ENCODE measurements at regions not wholly inside any gene's neighbourhood (a gene's known extent, or its start where the extent isn't known, plus 50 kb on each side); places are given as distances from the start of the nearest gene placed in this dataset.

GRCh38 chr4:176500894-176501293 lies 181.1 kb downstream of the SPCS3 start:
- intact Hi-C loops (cut with micrococcal nuclease; ENCODE audit: unreplicated experiment) (no loop called here), in situ Hi-C loops (cut with HindIII; ENCODE audit: low pct_unique_long_range_greater_than_20kb, low sequenced_read_pairs) (no loop called here)
- no peak for ATAC-seq
- no peak overlapping the region for H3K4me3 ChIP-seq (ENCODE audit: low read depth in 2 of 2, low read length in 2 of 2)
- no peak overlapping the region for H3K27ac ChIP-seq (ENCODE audit: low read length)
- BruUV-seq (replicated peaks), result no TSS peak
- DNase-seq (ENCODE audit: low read depth, low spot score), result no peak
- TF ChIP-seq TCF7L2 (IDR thresholded peaks at IDR 0.05; ENCODE audit: low read depth, low read length) (no peak), CTCF (IDR thresholded peaks at IDR 0.05) (no peak), POLR2AphosphoS5 (IDR thresholded peaks at IDR 0.05; ENCODE audit: low read depth, low read length) (no peak), SIN3A (IDR thresholded peaks at IDR 0.05; ENCODE audit: borderline replicate concordance, insufficient read depth, low read depth, low read length) (no peak)
- TF ChIP-seq, protein P1, sequence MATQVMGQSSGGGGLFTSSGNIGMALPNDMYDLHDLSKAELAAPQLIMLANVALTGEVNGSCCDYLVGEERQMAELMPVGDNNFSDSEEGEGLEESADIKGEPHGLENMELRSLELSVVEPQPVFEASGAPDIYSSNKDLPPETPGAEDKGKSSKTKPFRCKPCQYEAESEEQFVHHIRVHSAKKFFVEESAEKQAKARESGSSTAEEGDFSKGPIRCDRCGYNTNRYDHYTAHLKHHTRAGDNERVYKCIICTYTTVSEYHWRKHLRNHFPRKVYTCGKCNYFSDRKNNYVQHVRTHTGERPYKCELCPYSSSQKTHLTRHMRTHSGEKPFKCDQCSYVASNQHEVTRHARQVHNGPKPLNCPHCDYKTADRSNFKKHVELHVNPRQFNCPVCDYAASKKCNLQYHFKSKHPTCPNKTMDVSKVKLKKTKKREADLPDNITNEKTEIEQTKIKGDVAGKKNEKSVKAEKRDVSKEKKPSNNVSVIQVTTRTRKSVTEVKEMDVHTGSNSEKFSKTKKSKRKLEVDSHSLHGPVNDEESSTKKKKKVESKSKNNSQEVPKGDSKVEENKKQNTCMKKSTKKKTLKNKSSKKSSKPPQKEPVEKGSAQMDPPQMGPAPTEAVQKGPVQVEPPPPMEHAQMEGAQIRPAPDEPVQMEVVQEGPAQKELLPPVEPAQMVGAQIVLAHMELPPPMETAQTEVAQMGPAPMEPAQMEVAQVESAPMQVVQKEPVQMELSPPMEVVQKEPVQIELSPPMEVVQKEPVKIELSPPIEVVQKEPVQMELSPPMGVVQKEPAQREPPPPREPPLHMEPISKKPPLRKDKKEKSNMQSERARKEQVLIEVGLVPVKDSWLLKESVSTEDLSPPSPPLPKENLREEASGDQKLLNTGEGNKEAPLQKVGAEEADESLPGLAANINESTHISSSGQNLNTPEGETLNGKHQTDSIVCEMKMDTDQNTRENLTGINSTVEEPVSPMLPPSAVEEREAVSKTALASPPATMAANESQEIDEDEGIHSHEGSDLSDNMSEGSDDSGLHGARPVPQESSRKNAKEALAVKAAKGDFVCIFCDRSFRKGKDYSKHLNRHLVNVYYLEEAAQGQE (IDR thresholded peaks at IDR 0.05; ENCODE audit: insufficient read depth in 1 of 2, low read depth in 2 of 2, low read length in 1 of 2), result no peak
- H3K9me3 ChIP-seq (ENCODE audit: control insufficient read depth, insufficient read depth, low read depth, low read length), result no peaks in the 10 kb centered on the region
- CTCF ChIA-PET, result no interaction called here
- POLR2A ChIA-PET, result no interaction called here
- no peaks in the 10 kb centered on the region for H3K27me3 ChIP-seq (ENCODE audit: control insufficient read depth, insufficient read depth, low read length)
- no peaks in the 10 kb centered on the region for H3K36me3 ChIP-seq (ENCODE audit: control insufficient read depth, insufficient read depth, low read length)
- H3K4me1 ChIP-seq (ENCODE audit: control insufficient read depth, insufficient read depth, low read length), result no peaks in the 10 kb centered on the region

GRCh38 chr4:176504118-176504517 lies 184.4 kb downstream of the SPCS3 start:
- Histone ChIP-seq H3K36me3 (ENCODE audit: control insufficient read depth, insufficient read depth, low read length) (no peaks in the 10 kb centered on the region), H3K27ac (ENCODE audit: low read length) (no peak overlapping the region), H3K4me3 (ENCODE audit: low read depth in 2 of 2, low read length in 2 of 2) (no peak overlapping the region), H3K4me1 (ENCODE audit: control insufficient read depth, insufficient read depth, low read length) (no peaks in the 10 kb centered on the region), H3K9me3 (ENCODE audit: control insufficient read depth, insufficient read depth, low read depth, low read length) (no peaks in the 10 kb centered on the region), H3K27me3 (ENCODE audit: control insufficient read depth, insufficient read depth, low read length) (no peaks in the 10 kb centered on the region)
- POLR2A ChIA-PET, result no interaction called here
- BruUV-seq (replicated peaks), result no TSS peak
- DNase-seq (ENCODE audit: low read depth, low spot score) (no peak), ATAC-seq (no peak)
- intact Hi-C loops (cut with micrococcal nuclease; ENCODE audit: unreplicated experiment), result no loop called here
- TF ChIP-seq, protein P1 (IDR thresholded peaks at IDR 0.05; ENCODE audit: insufficient read depth in 1 of 2, low read depth in 2 of 2, low read length in 1 of 2), result no peak
- TF ChIP-seq TCF7L2 (IDR thresholded peaks at IDR 0.05; ENCODE audit: low read depth, low read length) (no peak), POLR2AphosphoS5 (IDR thresholded peaks at IDR 0.05; ENCODE audit: low read depth, low read length) (no peak), SIN3A (IDR thresholded peaks at IDR 0.05; ENCODE audit: borderline replicate concordance, insufficient read depth, low read depth, low read length) (no peak), CTCF (IDR thresholded peaks at IDR 0.05) (no peak)
- in situ Hi-C loops (cut with HindIII; ENCODE audit: low pct_unique_long_range_greater_than_20kb, low sequenced_read_pairs), result no loop called here
- CTCF ChIA-PET, result no interaction called here

All from Panc1 (cell line).